ENCODE measurements at regions not wholly inside any gene's neighbourhood (a gene's known extent, or its start where the extent isn't known, plus 50 kb on each side); places are given as distances from the start of the nearest gene placed in this dataset.

DNA sequence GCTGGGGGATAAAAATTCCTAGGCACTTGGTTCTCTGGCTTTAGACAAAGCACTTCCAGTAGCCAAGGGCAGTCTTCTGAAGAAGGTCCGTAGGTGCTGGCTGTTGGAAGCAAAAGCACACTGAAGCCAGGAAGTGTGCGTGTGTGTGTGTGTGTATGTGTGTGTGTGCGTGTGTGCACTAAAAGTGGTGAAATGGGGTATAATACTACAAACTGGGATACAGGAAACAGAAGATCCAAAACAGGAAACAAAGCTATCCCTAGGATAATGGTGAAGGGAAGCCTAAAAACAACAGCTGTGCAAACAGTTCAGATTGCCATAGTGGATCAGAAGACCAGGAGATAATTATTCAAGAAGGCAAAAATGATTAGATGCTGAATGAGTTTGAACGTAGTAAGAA lies 103.4 kb downstream of the IL20RB start:
- DNase-seq, result no peak

DNA sequence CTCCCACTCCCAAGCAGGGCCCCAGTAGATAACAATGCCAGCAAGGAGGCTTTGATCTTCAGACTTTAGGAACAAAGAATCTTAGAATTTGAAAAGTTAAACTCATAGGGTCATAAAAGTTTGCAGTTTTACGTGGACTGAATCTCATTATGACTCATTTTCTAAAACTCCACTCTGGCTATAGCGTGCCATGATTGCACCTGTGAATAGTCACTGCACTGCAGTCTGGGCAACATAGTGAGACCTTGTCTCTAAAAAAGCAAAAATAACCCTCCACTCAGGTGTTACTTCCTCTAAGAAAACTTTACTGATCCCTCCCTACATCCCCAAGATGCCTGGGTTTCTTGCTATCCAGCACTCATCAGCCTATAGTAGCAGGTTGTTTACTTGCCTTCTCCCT lies 104.5 kb downstream of the IL20RB start:
- DNase-seq, result no peak

DNA sequence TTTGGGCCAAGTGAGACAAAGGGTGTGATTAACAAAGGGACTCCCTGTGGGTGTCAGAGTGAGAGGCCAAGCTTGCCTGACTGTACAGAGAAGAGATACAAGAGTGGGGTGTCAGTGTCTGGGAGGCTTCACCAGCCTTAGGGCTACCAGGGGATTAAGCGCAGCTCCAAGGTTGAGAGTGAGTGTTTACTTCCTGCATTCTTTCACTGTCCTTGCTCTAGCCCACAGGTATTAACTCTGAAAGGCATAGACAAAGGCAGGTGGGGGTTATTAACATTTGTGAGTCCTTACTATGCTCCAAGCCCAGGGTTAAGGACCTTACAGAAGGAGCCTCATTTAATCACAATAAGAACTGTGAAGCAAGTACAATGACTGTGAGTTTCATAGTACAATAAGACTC lies 107.6 kb downstream of the IL20RB start:
- DNase-seq, result no peak

DNA sequence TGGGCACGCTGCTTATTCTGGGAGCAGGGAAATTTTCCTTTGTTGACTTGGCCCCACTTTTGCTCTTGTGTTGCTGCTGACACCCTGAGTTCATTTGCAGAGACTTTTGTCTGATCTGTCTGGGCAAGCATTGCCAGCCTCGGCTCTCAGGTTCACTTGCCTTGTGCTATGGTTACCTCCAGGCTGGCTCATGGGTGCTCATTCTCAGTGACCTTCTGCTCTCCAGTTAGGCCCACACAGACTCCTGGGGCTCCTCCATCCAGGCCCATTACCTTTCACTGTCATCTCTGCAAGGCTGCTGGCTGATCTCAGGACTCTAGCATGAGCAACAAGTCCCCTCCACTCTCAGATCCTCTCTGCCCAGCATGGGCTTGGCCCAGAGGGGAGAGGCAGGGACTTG lies 108.3 kb downstream of the IL20RB start:
- no peak for DNase-seq

DNA sequence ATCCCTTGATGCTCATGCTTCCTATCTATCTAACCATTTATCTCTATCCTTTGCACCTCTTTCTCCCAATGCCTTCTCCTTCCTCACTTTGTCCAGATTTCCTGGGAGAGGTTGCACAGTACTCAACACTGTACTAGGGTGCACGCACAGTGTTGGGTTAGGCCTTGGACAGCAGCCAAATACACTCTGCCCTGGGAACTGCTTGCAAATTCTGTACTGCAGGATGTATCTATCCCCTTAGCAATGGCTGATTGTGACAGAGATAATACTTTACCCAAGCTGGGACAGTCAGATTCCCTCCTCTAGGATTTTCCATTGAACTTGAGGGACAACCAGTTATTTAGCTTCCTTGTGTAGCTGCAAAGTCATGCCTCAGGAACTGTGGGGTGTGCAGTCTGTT lies 113.3 kb downstream of the IL20RB start:
- no peak for DNase-seq

DNA sequence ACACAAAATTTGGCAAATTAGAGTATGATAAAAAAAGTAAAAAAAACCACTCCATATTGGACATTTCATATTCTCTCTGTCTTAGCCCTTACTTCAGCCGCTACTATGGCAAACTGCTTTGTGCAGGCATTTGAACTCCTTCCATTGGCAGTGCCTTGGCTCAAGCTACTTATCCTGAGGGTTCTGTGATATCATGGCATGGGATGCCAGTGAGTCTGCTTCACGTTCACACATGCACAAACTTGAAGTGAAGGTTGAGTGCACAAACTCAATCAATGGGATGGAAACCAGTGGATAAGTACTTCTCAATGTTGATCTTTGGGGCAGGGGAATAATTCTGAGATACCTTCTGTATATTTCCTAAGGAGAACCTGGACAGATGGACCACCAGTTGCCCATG lies 117.2 kb downstream of the IL20RB start:
- no peak for DNase-seq

DNA sequence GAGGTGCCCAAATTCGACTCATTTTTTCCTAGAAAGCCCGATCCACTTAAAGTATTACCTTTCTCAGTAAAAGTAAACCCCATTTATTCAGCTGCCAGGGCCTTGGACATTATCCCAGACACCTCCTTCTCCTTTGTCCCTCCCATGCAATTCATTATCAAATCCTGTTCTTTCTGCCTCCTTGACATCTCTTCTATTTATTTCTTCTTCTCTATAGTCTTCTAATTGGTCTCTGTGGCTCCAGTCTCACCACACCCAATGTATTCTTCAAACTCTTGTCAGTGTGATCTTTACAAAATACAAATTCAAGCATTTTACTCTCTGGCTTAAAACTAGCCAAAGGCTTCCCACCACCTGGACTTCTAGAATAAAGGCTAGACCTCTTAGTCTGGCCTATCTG lies 120.3 kb downstream of the IL20RB start:
- no peak for DNase-seq

DNA sequence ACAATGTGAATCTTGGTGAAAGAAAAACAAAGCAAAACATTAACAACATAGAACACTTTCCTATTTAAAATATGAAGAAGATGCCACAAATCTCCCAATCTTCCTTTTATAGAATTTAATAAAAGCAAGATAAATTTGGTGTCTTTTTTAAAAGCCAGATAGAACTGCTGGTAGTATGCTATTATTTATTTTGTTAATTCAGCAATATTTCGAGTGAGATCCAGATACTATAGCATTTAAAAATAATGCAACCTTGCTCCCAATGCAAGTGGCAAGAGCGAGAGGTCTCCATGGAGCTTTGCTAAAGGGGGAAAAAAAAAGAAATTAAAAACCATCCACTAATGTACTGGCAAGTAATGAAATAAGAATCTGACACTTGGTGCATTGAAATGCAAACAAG lies 121.8 kb downstream of the IL20RB start:
- DNase-seq, result no peak

DNA sequence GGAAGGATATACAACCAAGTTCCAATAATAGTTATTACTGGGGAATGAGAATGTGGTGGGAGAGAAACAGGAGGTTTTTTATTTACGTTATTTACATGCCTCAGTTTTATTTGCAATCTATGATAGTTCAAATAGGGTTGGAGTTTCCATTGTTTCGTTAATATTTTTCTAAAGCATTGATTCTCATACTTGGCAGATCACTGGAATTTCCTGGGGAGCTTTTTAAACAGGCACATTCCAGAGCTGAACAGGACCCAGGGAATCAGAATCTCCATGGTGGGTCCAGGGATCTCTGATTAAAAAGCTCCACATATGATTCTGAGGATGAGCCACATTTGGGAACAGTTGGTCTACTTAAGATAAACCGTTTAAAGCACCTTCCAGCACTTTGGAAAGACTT lies 123.9 kb downstream of the IL20RB start:
- DNase-seq, result no peak

DNA sequence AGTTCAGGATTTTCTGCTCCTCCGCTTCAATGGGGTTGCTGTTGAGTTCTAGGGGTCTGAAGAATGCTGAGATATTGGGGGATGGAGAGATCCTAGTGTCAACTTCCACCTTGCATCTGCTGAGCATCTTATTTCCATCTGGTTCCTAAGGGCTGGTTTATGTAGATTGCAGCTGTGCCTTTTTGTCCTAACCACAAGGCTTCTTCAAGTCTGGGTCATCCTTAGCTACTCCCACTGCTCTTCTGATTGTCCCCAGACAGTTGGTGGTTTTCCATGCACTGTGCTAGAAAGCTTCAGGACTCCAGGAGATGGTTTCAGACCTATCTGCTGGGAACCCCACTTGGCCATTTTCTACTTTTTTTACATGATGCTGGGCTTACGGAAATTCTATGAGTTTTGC lies 125.0 kb downstream of the IL20RB start:
- DNase-seq, result no peak

DNA sequence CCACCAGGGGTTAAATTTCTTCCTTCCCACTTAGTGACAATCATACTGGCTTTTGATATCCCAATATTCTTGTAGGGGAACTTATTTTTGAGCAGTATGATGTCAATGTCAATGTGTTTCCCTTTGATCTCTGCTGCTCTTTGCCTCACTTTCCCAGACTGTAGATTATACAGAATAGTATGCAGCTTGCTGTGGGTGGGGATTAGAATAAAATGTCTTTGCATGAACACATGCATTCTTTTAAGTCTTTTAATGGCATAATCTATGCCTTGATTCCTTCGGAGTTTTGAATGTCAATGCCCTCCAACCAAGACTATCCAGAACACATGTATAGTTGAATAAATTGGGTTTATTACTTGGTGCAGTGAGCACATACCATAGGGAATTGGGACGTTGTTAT lies 125.5 kb downstream of the IL20RB start:
- no peak for DNase-seq

DNA sequence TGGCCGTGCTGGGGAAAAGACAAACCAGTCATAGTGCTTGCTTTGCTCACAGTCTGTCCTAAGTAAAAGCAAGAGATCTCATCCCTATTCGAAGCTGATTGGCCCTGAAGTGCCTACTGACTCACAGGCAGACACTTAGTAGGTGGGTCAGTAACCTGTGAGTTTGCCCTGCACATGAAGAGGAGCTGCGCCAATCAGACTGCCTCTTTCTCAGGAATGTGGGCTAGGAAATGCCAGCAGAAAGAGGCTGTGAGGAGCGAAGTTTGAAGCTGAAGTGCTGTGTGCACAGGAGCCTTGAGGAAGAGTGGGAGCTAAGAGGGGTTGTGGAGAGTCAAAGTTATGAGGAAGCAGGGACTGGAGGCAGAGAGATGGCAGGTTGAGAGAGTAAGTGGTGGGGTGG lies 126.8 kb downstream of the IL20RB start:
- DNase-seq, result no peak

DNA sequence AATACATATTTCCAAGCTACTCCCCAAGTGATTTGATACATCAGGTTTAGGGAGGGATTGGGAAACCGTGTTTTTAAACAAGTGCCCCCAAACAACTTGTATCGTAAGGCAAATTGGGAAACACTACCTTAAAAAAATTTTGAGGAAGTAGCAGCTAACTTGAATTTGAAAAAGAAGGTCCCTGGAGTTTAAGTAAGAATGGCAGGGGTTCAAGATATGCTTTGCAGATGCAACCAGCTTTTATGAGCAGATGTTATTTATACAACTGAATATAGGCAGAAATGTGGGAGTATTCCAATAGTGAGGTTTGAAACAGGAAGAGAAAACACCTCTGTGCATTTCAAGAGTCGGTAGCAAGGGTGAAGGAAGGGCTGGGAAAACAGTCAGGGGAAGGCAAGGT lies 139.6 kb downstream of the IL20RB start:
- no peak for DNase-seq

DNA sequence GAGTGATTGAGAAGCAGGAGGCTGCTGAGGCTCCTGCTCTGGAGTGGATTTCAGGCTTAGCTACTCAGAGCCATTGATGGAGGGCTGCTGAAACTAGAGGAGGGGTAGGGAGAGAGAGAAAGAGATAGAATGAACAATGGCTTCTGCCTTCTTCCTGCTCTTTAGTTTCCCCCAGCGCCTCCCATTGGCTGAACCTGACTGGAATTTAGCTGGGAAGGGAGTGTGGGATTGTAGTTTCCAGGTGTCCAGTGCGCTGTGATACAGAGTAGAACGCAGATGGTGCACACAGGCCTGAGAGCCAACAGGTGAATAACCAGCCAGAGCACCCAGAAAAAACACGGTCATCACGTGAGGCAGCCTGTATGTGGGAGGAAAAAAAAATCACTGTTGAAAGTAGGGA lies 140.1 kb downstream of the IL20RB start:
- DNase-seq, result no peak

DNA sequence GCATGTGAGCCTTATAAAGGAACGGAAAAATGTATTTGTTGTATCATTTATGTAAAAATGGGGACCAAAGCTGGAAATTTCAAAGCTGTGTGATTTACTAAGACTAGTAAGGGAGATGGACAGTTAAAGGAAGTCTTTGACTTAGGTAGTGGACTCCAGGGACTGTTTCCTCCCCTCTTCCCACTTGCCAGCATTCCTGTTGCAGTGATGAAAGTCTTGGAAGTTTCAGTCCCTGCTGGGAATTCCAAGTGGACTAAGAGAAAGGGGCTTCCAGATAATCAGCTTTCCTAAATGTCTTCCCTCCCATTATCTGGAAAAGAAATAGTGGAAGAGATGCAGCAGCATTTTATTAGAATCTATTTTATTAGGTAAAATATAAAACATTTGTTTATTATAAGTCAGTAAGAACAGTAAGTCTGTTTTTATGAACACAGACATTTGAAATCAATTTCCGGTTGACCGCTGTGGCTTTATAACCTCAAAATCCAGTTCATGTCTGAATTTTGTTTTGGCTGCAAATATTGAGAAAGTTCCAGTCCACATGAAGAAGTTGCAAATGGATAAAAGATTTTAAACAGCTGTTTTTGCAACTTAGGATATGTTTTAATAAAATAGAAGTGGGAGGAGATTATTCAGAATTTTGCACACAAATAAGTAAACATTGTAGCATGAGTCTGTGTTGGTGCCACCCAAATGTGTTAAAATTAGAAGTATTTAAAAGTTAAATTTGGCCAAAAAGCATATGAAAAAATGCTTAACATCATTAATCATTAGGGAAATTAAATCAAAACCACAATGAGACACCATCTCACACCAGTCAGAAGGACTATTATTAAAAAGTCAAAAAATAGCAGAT lies 141.8 kb downstream of the IL20RB start:
- DNase-seq, result no peak

DNA sequence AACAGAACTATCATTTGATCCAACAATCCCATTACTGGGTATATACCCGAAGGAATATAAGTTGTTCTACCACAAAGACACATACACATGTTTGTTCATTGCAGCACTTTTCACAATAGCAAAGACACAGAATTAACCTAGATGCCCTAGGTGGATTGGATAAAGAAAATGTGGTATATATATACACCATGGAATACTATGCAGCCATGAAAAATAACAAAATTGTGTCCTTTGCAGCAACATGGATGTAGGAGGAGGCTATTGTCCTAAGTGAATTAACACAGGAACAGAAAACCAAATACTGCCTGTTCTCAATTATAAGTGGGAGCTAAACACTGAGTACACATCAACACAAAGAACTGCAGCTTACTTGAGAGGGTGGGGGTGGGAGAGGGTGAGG lies 142.5 kb downstream of the IL20RB start:
- DNase-seq, result no peak

DNA sequence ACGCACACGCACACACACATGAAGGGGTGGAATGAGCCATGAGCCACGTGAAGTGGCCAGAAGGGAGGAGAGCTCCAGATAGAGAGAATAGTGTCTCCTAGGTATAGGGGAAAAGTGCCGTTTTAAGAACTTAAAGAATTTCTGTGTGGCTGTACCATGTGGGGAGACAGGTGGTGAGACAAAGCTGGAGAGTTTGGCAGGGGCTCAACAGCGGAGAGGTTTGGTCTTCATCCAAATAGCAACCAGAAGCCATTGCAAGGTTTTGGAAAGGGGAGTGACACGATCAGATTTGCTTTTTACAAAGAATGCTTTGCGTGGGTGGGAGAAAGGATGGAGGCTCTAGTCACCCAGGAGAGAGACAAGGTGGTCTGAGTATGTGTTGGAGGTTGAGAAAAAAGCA lies 146.0 kb downstream of the IL20RB start:
- no peak for DNase-seq

DNA sequence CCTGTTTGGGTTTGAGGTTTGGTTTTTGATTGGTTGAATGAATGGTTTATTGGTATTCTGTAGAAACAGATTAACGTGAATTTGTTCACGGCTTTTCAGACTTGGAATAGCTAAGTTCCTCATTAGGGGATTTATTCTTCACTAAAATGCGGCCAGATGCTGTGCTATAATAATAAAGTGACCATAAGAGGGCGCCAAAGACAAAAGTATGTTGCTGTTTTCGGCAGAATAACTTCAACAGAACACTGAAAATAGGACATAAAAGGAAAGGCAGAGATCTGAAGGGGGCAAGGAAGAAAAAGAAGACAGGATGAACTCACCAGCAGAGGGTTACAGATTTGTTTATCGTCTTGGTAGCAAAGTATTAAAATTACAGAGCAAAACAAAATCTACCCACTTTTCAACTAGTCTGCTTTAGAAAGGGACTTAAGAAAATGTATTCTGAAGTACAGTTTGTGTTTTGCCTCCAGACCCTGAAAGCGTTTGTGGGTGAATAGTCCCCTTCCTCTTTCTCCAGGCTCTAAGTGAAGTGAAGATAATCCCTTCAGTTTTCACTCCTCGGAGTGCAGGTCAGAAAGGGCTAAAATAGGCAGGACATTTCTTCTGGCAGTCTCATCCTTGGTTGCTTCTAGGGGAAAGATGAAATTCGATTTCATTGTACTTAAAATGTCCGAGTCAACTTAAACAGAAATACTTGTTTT lies 147.6 kb downstream of the IL20RB start:
- no peak for DNase-seq

DNA sequence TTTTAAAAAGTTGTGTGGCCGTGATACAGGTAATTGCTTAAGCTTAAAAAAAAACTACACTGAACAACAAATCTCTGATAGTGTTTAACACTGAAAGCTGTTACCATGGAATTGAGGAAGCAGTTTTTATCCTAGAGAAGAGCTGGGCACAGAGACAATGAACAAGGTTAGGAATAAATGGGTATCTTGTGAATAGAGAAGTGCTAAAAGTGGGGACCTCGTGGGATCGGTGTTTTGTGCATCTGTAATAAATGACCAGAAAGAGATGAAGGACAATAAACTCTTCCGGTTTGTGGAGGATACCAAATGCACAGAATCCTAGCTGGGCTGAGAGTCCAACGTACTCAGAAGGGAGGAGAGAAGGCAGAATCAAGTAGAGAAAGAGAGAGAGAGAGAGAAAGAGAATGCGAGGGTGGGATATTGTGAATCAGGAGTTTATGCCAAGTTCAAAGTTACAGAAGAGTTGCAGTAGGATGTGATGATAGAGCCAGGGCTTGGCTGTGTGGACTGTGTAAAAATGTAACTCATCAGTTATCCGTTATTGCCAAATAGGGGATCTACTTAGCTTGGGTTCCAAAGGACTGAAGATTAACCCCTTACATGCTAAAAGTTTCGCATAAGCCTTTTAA lies 148.9 kb downstream of the IL20RB start:
- DNase-seq, result no peak

DNA sequence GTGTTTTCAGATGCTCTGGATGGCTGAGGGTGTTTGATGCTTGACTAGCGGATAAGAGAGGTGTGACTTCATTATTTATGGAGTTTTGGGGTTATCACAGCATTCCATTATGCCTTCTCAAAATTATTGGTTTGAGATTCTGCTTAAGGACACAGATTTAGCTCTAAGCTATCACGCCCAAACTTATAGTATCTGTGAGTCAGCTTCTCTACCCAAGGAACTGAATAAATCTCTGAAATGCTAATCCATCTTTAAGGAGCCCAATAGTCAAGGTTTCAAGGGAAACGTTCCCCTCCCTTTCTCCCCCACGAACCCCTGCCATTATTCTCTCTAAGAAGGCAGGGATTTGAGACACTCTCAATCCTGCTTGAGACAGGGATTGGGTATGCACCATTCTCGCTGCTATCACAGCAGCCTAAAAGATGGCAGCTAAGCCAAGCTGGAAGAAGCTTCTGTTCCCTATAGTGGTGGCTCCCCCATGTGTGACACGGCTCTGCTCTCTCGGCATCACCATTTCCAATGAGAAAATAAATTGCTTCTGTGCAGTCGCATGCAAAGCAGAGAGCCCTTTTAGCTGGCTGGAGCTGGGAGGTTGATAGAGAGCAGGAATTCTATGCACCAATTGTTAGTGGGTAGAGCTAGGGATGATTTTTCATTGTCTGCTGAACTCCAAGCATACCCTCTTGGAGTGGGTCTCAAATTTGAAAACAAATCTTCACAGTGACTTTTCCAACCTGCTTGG lies 151.1 kb downstream of the IL20RB start:
- DNase-seq, result no peak

DNA sequence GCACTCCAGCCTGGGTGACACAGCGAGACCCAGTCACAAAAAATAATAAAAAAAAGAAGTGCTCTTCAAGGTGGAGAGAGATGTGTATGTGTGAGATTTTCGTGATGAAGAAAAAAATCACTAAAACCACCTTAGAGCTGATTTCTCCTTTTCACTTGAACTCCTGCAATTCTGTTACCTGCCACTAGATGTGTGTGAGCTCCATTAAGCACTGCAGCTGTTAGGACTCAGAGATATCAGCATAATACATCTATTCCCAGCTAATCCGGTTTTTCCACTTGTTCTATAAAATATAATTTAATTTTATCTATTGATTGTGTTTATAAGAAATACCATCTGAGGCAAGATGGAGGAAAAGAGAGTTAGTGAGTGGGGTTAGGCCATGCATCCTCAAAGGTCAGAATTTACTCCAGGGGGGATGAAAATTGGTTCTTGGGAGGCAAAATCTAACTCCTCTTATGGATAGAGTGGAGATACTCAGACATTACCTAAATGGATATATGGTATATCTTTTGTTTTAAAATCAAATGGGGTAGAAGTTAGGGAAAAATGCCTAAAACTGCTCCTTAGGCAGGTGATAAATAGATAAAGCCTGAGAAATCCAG lies 152.7 kb downstream of the IL20RB start:
- DNase-seq, result no peak

DNA sequence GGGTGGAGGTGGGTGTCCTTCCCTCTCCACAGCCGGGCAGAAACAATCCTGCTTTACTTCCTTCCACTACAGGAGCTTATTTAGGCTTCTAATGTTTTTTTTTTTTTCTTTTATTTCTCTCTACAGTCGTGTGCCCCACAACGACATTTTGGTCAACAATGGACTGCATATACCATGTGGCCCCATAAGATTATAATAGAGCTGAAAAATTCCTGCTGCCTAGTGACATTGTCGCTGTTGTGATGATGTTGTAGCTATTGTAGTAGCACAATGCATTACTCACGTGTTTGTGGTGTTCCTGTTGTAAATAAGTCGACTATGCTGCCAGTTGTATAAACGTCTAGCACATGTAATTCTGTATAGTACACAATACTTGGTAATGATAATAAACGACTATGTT lies 153.7 kb downstream of the IL20RB start:
- no peak for DNase-seq

DNA sequence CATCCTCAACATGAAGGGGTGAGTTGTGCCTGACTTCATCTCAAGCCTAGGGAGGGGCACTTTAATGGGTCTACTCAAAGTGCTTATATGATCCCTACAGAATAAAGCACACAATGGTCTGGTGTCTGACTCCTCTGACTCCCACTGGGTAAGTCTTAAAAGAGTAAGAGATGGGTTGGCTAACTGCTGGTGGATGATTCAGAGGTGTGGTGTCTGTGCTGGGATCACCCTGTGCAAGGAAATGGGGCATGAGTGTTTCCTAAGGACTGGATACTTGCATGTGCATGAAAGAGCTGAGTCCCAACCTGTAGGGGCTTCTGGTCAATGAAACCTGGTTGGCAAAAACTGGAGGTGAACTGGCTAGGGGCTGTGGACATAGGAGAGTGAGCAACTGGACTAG lies 158.8 kb downstream of the IL20RB start:
- DNase-seq, result no peak
